HCT116 (cell line): ENCODE measurements at regions not wholly inside any gene's neighbourhood (a gene's known extent, or its start where the extent isn't known, plus 50 kb on each side); places are given as distances from the start of the nearest gene placed in this dataset.

Source experiments
- ATAC-seq: fragments of 200-7000 bp; cut with Tn5 transposase; 2 replicates; pipeline ENCODE4 v1.9.1; 2020; ENCODE audit warnings: mild to moderate bottlenecking, moderate library complexity
- BruUV-seq: library from RNA; stranded (reverse); fragments of 400-500 nt; replicated peaks from 2 replicates; lab custom pipeline; 2021; lab: Mats Ljungman, UMichigan
- CTCF ChIA-PET: fragments of 300-600 bp; sonication (Branson Sonifier 250); formaldehyde crosslinking; loops from one replicate; lab custom pipeline; 2021; ENCODE audit warnings: antibody characterized with exemption; lab: Charles Lee
- POLR2A ChIA-PET: fragments of 300-600, 350-600 bp; sonication (Branson Sonifier 250); formaldehyde crosslinking; loops from one replicate; lab custom pipeline; 2021; ENCODE audit warnings: antibody characterized with exemption; lab: Charles Lee
- RAD21 ChIA-PET, 2 experiments: fragments of 300-600 bp; sonication (Branson Sonifier 250); formaldehyde crosslinking; loops; one replicate each; lab custom pipeline; 2023; ENCODE audit warnings: low total read pairs in 2 of 2; ENCODE audit not compliant: uncharacterized antibody in 2 of 2, unreplicated experiment in 2 of 2, low non-redundant PET in 1 of 2; lab: Charles Lee
- DNase-seq: peaks from one replicate; pipeline ENCODE4 v3.0.0-alpha.2; 2010; ENCODE audit warnings: low read depth, low spot score
- H2AFZ ChIP-seq: fragments of 200-600 bp; shearing (Covaris generic), sonication (generic); 2 replicates; pipeline ENCODE4 v1.6.1; 2017; ENCODE audit warnings: low read depth, mixed run types, mixed read lengths, antibody characterized with exemption, low read length; ENCODE audit not compliant: poor library complexity, severe bottlenecking
- H3K27ac ChIP-seq: 2 replicates; pipeline ENCODE4 v1.5.1; 2012; ENCODE audit warnings: low read depth, low read length
- H3K27me3 ChIP-seq: fragments of 200-600 bp; sonication (generic); 2 replicates; pipeline ENCODE4 v1.6.1; 2016; ENCODE audit warnings: mixed run types, low read length, mixed read lengths; ENCODE audit not compliant: insufficient read depth
- H3K36me3 ChIP-seq, 2 experiments: fragments of 200-500 bp in 1 of 2; fragments of 200-600 bp in 1 of 2; sonication (Bioruptor generic) in 1 of 2; sonication (generic) in 1 of 2; 2 replicates each; pipeline versions ENCODE4 v1.5.1 to v1.6.1; 2014 to 2016; ENCODE audit warnings: low read length in 2 of 2, inconsistent platforms in 1 of 2, mixed read lengths in 1 of 2, mixed run types in 1 of 2; ENCODE audit not compliant: insufficient read depth in 2 of 2, control insufficient read depth in 1 of 2
- H3K4me1 ChIP-seq, 2 experiments: fragments of 200-600 bp in 1 of 2; sonication (generic) in 1 of 2; 2 replicates each; pipeline versions ENCODE4 v1.5.1 to v1.6.1; 2012 to 2017; ENCODE audit warnings: low read length in 2 of 2, inconsistent platforms in 1 of 2, mild to moderate bottlenecking in 1 of 2, mixed read lengths in 1 of 2, mixed run types in 1 of 2, moderate library complexity in 1 of 2; ENCODE audit not compliant: insufficient read depth in 2 of 2, control insufficient read depth in 1 of 2
- H3K4me2 ChIP-seq: fragments of 200-600 bp; sonication (generic); 2 replicates; pipeline ENCODE4 v1.6.1; 2017; ENCODE audit warnings: mixed run types, low read length, mixed read lengths
- H3K4me3 ChIP-seq, 2 experiments: fragments of 200-600 bp in 1 of 2; sonication (generic) in 1 of 2; replicated peaks in 1 of 2; 2 replicates each; pipeline ENCODE4 v1.5.1; 2011 to 2016; ENCODE audit warnings: low read length in 2 of 2, control low read depth in 1 of 2, low read depth in 1 of 2, mild to moderate bottlenecking in 1 of 2, mixed read lengths in 1 of 2, mixed run types in 1 of 2
- H3K79me2 ChIP-seq: fragments of 200-600 bp; sonication (generic); 2 replicates; pipeline ENCODE4 v1.6.1; 2017; ENCODE audit warnings: mild to moderate bottlenecking, mixed run types, low read length, moderate library complexity, mixed read lengths; ENCODE audit not compliant: insufficient read depth
- H3K9ac ChIP-seq: fragments of 200-600 bp; sonication (generic); 2 replicates; pipeline ENCODE4 v1.6.1; 2016; ENCODE audit warnings: low read length, mixed read lengths
- H3K9me2 ChIP-seq: fragments of 200-600 bp; sonication (generic), shearing (Covaris generic); 2 replicates; pipeline ENCODE4 v1.6.1; 2017; ENCODE audit warnings: mixed run types, mild to moderate bottlenecking, moderate library complexity; ENCODE audit not compliant: insufficient read depth
- H3K9me3 ChIP-seq, 2 experiments: fragments of 200-500 bp in 1 of 2; fragments of 200-600 bp in 1 of 2; sonication (Bioruptor generic) in 1 of 2; sonication (generic) in 1 of 2; 2 replicates each; pipeline ENCODE4 v1.6.1; 2014 to 2017; ENCODE audit warnings: low read length in 2 of 2, mixed read lengths in 2 of 2, inconsistent platforms in 1 of 2, low read depth in 1 of 2, mild to moderate bottlenecking in 1 of 2, mixed run types in 1 of 2, moderate library complexity in 1 of 2; ENCODE audit not compliant: control insufficient read depth in 1 of 2, insufficient read depth in 1 of 2
- H4K20me1 ChIP-seq: fragments of 200-600 bp; sonication (generic), shearing (Covaris generic); 2 replicates; pipeline ENCODE4 v1.6.1; 2017; ENCODE audit warnings: mixed run types, mild to moderate bottlenecking, moderate library complexity; ENCODE audit not compliant: insufficient read depth
- ATF3 ChIP-seq: IDR thresholded peaks from 2 replicates; pipeline ENCODE4 v1.6.1; 2012
- CBX3 ChIP-seq: IDR thresholded peaks from 2 replicates; pipeline ENCODE4 v1.6.1; 2012; ENCODE audit warnings: low read depth
- CEBPB ChIP-seq: IDR thresholded peaks from 2 replicates; pipeline ENCODE4 v1.6.1; 2012; ENCODE audit warnings: low read depth
- EGR1 ChIP-seq: IDR thresholded peaks from 2 replicates; pipeline ENCODE4 v1.6.1; 2012; ENCODE audit warnings: low read depth
- EZH2 ChIP-seq: fragments of 200-600 bp; sonication (generic); IDR thresholded peaks from 2 replicates; pipeline ENCODE4 v1.6.1; 2017; ENCODE audit warnings: antibody characterized with exemption, mixed run types
- FOSL1 ChIP-seq: IDR thresholded peaks from 2 replicates; pipeline ENCODE4 v1.6.1; 2012; ENCODE audit warnings: low read depth
- JUND ChIP-seq: IDR thresholded peaks from 2 replicates; pipeline ENCODE4 v1.6.1; 2012
- MAX ChIP-seq: IDR thresholded peaks from 2 replicates; pipeline ENCODE4 v1.6.1; 2012
- RAD21 ChIP-seq: IDR thresholded peaks from 2 replicates; pipeline ENCODE4 v1.6.1; 2012; ENCODE audit warnings: low read depth, mild to moderate bottlenecking
- REST ChIP-seq: IDR thresholded peaks from 2 replicates; pipeline ENCODE4 v1.6.1; 2012; ENCODE audit warnings: low read depth
- SIN3A ChIP-seq: IDR thresholded peaks from 2 replicates; pipeline ENCODE4 v1.6.1; 2012; ENCODE audit warnings: low read depth
- SP1 ChIP-seq: IDR thresholded peaks from 2 replicates; pipeline ENCODE4 v1.6.1; 2012; ENCODE audit warnings: low read depth
- TCF7L2 ChIP-seq: IDR thresholded peaks from 2 replicates; pipeline ENCODE4 v1.7.0; 2011; ENCODE audit warnings: borderline replicate concordance, inconsistent platforms; ENCODE audit not compliant: insufficient read depth, insufficient read length; ENCODE audit errors: extremely low read depth
- ZFX ChIP-seq: fragments of 450-650 bp; IDR thresholded peaks from 2 replicates; pipeline ENCODE4 v1.6.1; 2017
- ZNF274 ChIP-seq: fragments of 200-500 bp; sonication (Bioruptor generic); IDR thresholded peaks from 2 replicates; pipeline ENCODE4 v1.6.1; 2014; ENCODE audit warnings: mild to moderate bottlenecking, low read depth, low read length, inconsistent platforms
- intact Hi-C: fragments of 100-400 bp; cut with micrococcal nuclease; formaldehyde crosslinking; loops from 2 replicates; pipeline ENCODE4 v1.10.0; 2022

- no peaks in the 10 kb centered on the region for H3K79me2 ChIP-seq
- H4K20me1 ChIP-seq, result no peaks in the 10 kb centered on the region
- H3K4me3 ChIP-seq, result no peak overlapping the region
- no peaks in the 10 kb centered on the region for H3K9me2 ChIP-seq
- peaks cover 11 to 12% of the 10 kb centered on the region in 2 experiments; a peak in 2 of 4 replicates for H3K4me1 ChIP-seq
- no peaks in the 10 kb centered on the region for H3K27me3 ChIP-seq
- TF ChIP-seq JUND (no peak), REST (no peak), FOSL1 (no peak), EZH2 (no peak), MAX (no peak)
- intact Hi-C loops, result no loop called here
- no TSS peak for BruUV-seq
- ChIA-PET RAD21 (no interaction called here), POLR2A (no interaction called here), CTCF (no interaction called here)
- DNase-seq (no peak), ATAC-seq (no peak)
- no peak overlapping the region for H2AFZ ChIP-seq
- no peaks in the 10 kb centered on the region for H3K36me3 ChIP-seq
- H3K27ac ChIP-seq, result no peak overlapping the region
- no peak overlapping the region for H3K4me2 ChIP-seq
- no peak overlapping the region for H3K9ac ChIP-seq
- no peaks in the 10 kb centered on the region for H3K9me3 ChIP-seq
These were observed 256.2 kb upstream of the FERD3L start for GRCh38 chr7:19401461-19401860.

GRCh38 chr7:19400758-19401254 lies 255.6 kb upstream of the FERD3L start:
- no peak for DNase-seq
- Histone ChIP-seq H3K4me1 (peaks cover 11 to 12% of the 10 kb centered on the region in 2 experiments; a peak in 2 of 4 replicates), H3K4me2 (no peak overlapping the region), H3K9me3 (no peaks in the 10 kb centered on the region), H3K79me2 (no peaks in the 10 kb centered on the region), H3K27me3 (no peaks in the 10 kb centered on the region), H3K27ac (no peak overlapping the region), H3K36me3 (no peaks in the 10 kb centered on the region), H3K9me2 (no peaks in the 10 kb centered on the region), H3K9ac (no peak overlapping the region), H2AFZ (no peak overlapping the region), H3K4me3 (no peak overlapping the region), H4K20me1 (no peaks in the 10 kb centered on the region)
- BruUV-seq, result no TSS peak
- CTCF ChIA-PET, result no interaction called here
- POLR2A ChIA-PET, result no interaction called here
- intact Hi-C loops, result no loop called here
- RAD21 ChIA-PET, result no interaction called here
- no peak for ATAC-seq
- no peak for TF ChIP-seq SP1
- no peak for TF ChIP-seq MAX
- TF ChIP-seq ZNF274, result no peak
- TF ChIP-seq CEBPB, result no peak
- TF ChIP-seq CBX3, result no peak
- no peak for TF ChIP-seq TCF7L2
- no peak for TF ChIP-seq RAD21
- TF ChIP-seq ATF3, result no peak
- no peak for TF ChIP-seq SIN3A
- no peak for TF ChIP-seq ZFX
- no peak for TF ChIP-seq EGR1
- no peak for TF ChIP-seq FOSL1
